H9 (cell line): ENCODE measurements at regions not wholly inside any gene's neighbourhood (a gene's known extent, or its start where the extent isn't known, plus 50 kb on each side); places are given as distances from the start of the nearest gene placed in this dataset.

Experiments
- DNase-seq: peaks from one replicate; pipeline ENCODE4 v3.0.0-alpha.2; 2017
- H2AFZ ChIP-seq: one replicate; pipeline ENCODE4 v1.6.1; 2013; ENCODE audit warnings: mild to moderate bottlenecking, low read length, control low read depth, moderate library complexity
- H2AK5ac ChIP-seq: 2 replicates; pipeline ENCODE4 v1.6.1; 2013; ENCODE audit warnings: low read length, control low read depth, mixed read lengths; ENCODE audit not compliant: insufficient read length
- H2BK120ac ChIP-seq: one replicate; pipeline ENCODE4 v1.6.1; 2013; ENCODE audit warnings: low read depth, mild to moderate bottlenecking, low read length, control low read depth, inconsistent platforms; ENCODE audit not compliant: poor library complexity, severe bottlenecking
- H2BK12ac ChIP-seq: 2 replicates; pipeline ENCODE4 v1.6.1; 2013; ENCODE audit warnings: low read length, control low read depth, mixed read lengths, low read depth; ENCODE audit not compliant: insufficient read length
- H2BK15ac ChIP-seq: 2 replicates; pipeline ENCODE4 v1.6.1; 2013; ENCODE audit warnings: low read depth, low read length, control low read depth
- H2BK20ac ChIP-seq: one replicate; pipeline ENCODE4 v1.6.1; 2013; ENCODE audit warnings: low read depth, mild to moderate bottlenecking, low read length, control low read depth, inconsistent platforms; ENCODE audit not compliant: poor library complexity, severe bottlenecking
- H2BK5ac ChIP-seq: 2 replicates; pipeline ENCODE4 v1.6.1; 2013; ENCODE audit warnings: low read length, control low read depth, mixed read lengths; ENCODE audit not compliant: insufficient read length
- H3K14ac ChIP-seq: 2 replicates; pipeline ENCODE4 v1.6.1; 2013; ENCODE audit warnings: low read length, control low read depth; ENCODE audit not compliant: insufficient read depth
- H3K18ac ChIP-seq: 2 replicates; pipeline ENCODE4 v1.6.1; 2013; ENCODE audit warnings: low read depth, mild to moderate bottlenecking, mixed read lengths, low read length, control low read depth; ENCODE audit not compliant: insufficient read length
- H3K23ac ChIP-seq: 2 replicates; pipeline ENCODE4 v1.6.1; 2013; ENCODE audit warnings: low read length, control low read depth, mixed read lengths, low read depth; ENCODE audit not compliant: insufficient read length
- H3K23me2 ChIP-seq: 2 replicates; pipeline ENCODE4 v1.6.1; 2013; ENCODE audit warnings: low read depth, mild to moderate bottlenecking, mixed read lengths, low read length, control low read depth; ENCODE audit not compliant: insufficient read length, poor library complexity, severe bottlenecking
- H3K27ac ChIP-seq: 2 replicates; pipeline ENCODE4 v1.5.1; 2013; ENCODE audit warnings: low read length, control low read depth, mixed read lengths, low read depth; ENCODE audit not compliant: insufficient read length
- H3K27me3 ChIP-seq: 2 replicates; pipeline ENCODE4 v1.6.1; 2013; ENCODE audit warnings: low read length, control low read depth, inconsistent platforms; ENCODE audit not compliant: insufficient read depth
- H3K4ac ChIP-seq: 2 replicates; pipeline ENCODE4 v1.6.1; 2013; ENCODE audit warnings: low read depth, mild to moderate bottlenecking, control low read depth, inconsistent platforms, low read length, moderate library complexity
- H3K4me1 ChIP-seq: 2 replicates; pipeline ENCODE4 v1.6.1; 2013; ENCODE audit warnings: low read length, control low read depth, inconsistent platforms; ENCODE audit not compliant: insufficient read depth
- H3K4me2 ChIP-seq: 2 replicates; pipeline ENCODE4 v1.6.1; 2013; ENCODE audit warnings: low read length, control low read depth, mixed read lengths; ENCODE audit not compliant: insufficient read length, insufficient read depth
- H3K56ac ChIP-seq: 2 replicates; pipeline ENCODE4 v1.6.1; 2013; ENCODE audit warnings: low read depth, mild to moderate bottlenecking, mixed read lengths, low read length, control low read depth; ENCODE audit not compliant: insufficient read length
- H3K79me1 ChIP-seq: 2 replicates; pipeline ENCODE4 v1.6.1; 2013; ENCODE audit warnings: low read depth, mild to moderate bottlenecking, moderate library complexity, low read length, control low read depth, inconsistent platforms; ENCODE audit not compliant: insufficient read depth, poor library complexity, severe bottlenecking
- H3K79me2 ChIP-seq: 2 replicates; pipeline ENCODE4 v1.6.1; 2013; ENCODE audit warnings: low read length, control low read depth, inconsistent platforms; ENCODE audit not compliant: insufficient read depth
- H3K9ac ChIP-seq: 2 replicates; pipeline ENCODE4 v1.6.1; 2013; ENCODE audit warnings: low read length, control low read depth, mixed read lengths; ENCODE audit not compliant: insufficient read length; ENCODE audit errors: extremely low read depth
- H3K9me3 ChIP-seq: one replicate; pipeline ENCODE4 v1.6.1; 2013; ENCODE audit warnings: low read depth, low read length, inconsistent platforms; ENCODE audit not compliant: control insufficient read depth
- H3T11ph ChIP-seq: one replicate; pipeline ENCODE4 v1.6.1; 2013; ENCODE audit warnings: mild to moderate bottlenecking, low read length, control low read depth, inconsistent platforms
- H4K20me1 ChIP-seq: one replicate; pipeline ENCODE4 v1.6.1; 2013; ENCODE audit not compliant: control insufficient read depth, insufficient read length, insufficient read depth
- H4K5ac ChIP-seq: 2 replicates; pipeline ENCODE4 v1.6.1; 2013; ENCODE audit warnings: low read depth, mild to moderate bottlenecking, mixed read lengths, low read length, control low read depth; ENCODE audit not compliant: insufficient read length
- H4K8ac ChIP-seq: replicated peaks from 2 replicates; pipeline ENCODE4 v1.6.1; 2013; ENCODE audit warnings: low read length, control low read depth, mixed read lengths, low read depth; ENCODE audit not compliant: insufficient read length
- H4K91ac ChIP-seq: 2 replicates; pipeline ENCODE4 v1.6.1; 2013; ENCODE audit warnings: low read depth, mild to moderate bottlenecking, moderate library complexity, mixed read lengths, low read length, control low read depth; ENCODE audit not compliant: insufficient read length
- H3K27ac Mint-ChIP-seq, 3 experiments: 2 replicates in 2 of 3; 3 replicates in 1 of 3; pipeline ENCODE4 v1.8.0; 2020 to 2021; ENCODE audit warnings: mixed read lengths in 3 of 3, mild to moderate bottlenecking in 1 of 3, moderate library complexity in 1 of 3
- H3K27me3 Mint-ChIP-seq: 2 replicates; pipeline ENCODE4 v1.8.0; 2021; ENCODE audit warnings: low read depth, mild to moderate bottlenecking, moderate library complexity, mixed read lengths
- H3K36me3 Mint-ChIP-seq, 3 experiments: 2 replicates in 2 of 3; 3 replicates in 1 of 3; pipeline ENCODE4 v1.8.0; 2020 to 2021; ENCODE audit warnings: low read depth in 3 of 3, mixed read lengths in 3 of 3; ENCODE audit not compliant: insufficient read depth in 1 of 3
- H3K4me1 Mint-ChIP-seq, 2 experiments: 2 replicates each; pipeline ENCODE4 v1.8.0; 2020; ENCODE audit warnings: mixed read lengths in 2 of 2
- H3K4me3 Mint-ChIP-seq, 2 experiments: 2 replicates in 1 of 2; 3 replicates in 1 of 2; pipeline ENCODE4 v1.8.0; 2020 to 2021; ENCODE audit warnings: mild to moderate bottlenecking in 2 of 2, mixed read lengths in 2 of 2, moderate library complexity in 1 of 2
- H3K9me3 Mint-ChIP-seq, 2 experiments: 2 replicates in 1 of 2; 3 replicates in 1 of 2; pipeline ENCODE4 v1.8.0; 2020; ENCODE audit warnings: mild to moderate bottlenecking in 2 of 2, mixed read lengths in 2 of 2, moderate library complexity in 1 of 2
- WGBS: extraction: QIAGEN DNeasy Blood & Tissue Kit; methylation state at CpG from one replicate; pipeline ENCODE4 v1.1.7; 2013; ENCODE audit warnings: missing lambda C conversion rate, low lambda C conversion rate, mixed read lengths; ENCODE audit not compliant: insufficient read length; ENCODE audit errors: extremely low coverage; 5-methylcytosine and 5-hydroxymethylcytosine counted together
- TF ChIP-seq, protein P1 (sequence below): fragments of 200-600 bp; sonication (generic); conservative IDR thresholded peaks from 3 replicates; pipeline ENCODE4 v1.8.0; 2021; ENCODE audit warnings: antibody characterized with exemption, mild to moderate bottlenecking

DNA sequence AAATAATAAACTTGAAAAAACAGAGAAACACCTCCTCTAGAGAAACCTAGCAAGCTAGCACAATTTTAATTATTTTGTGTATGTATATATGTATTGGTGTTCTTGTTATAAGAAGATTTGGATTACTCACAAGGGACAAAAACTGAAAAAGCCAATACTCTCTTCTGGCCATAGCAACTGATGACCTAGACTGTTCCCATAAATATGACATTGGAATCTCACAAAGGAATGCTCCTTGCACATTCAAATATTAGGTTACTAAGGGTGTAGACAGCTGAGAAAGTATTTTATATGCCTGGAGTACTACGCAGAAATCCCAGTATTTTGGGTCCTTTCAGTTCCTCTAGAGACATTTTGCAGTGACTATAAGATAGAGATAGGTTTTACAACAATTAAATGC lies 279.4 kb downstream of the FZD1 start:
- no peaks in the 10 kb centered on the region for H3K36me3 Mint-ChIP-seq
- no peak overlapping the region for H3K27ac Mint-ChIP-seq
- H4K5ac ChIP-seq, result no peak overlapping the region
- H4K8ac ChIP-seq, result no peak overlapping the region
- no peaks in the 10 kb centered on the region for H3K27me3 Mint-ChIP-seq
- no peak overlapping the region for H3K14ac ChIP-seq
- no peak overlapping the region for H3K9ac ChIP-seq
- no peak overlapping the region for H3K56ac ChIP-seq
- no peaks in the 10 kb centered on the region for H3K23me2 ChIP-seq
- TF ChIP-seq, protein P1, sequence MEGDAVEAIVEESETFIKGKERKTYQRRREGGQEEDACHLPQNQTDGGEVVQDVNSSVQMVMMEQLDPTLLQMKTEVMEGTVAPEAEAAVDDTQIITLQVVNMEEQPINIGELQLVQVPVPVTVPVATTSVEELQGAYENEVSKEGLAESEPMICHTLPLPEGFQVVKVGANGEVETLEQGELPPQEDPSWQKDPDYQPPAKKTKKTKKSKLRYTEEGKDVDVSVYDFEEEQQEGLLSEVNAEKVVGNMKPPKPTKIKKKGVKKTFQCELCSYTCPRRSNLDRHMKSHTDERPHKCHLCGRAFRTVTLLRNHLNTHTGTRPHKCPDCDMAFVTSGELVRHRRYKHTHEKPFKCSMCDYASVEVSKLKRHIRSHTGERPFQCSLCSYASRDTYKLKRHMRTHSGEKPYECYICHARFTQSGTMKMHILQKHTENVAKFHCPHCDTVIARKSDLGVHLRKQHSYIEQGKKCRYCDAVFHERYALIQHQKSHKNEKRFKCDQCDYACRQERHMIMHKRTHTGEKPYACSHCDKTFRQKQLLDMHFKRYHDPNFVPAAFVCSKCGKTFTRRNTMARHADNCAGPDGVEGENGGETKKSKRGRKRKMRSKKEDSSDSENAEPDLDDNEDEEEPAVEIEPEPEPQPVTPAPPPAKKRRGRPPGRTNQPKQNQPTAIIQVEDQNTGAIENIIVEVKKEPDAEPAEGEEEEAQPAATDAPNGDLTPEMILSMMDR, result no peak
- no peaks in the 10 kb centered on the region for H4K20me1 ChIP-seq
- no peak overlapping the region for H3T11ph ChIP-seq
- H3K4ac ChIP-seq, result no peak overlapping the region
- H3K4me3 Mint-ChIP-seq, result no peak overlapping the region
- WGBS, result no CpG with 5 or more reads among the region's 1 CpG
- H3K79me1 ChIP-seq, result no peaks in the 10 kb centered on the region
- H3K23ac ChIP-seq, result no peak overlapping the region
- no peak overlapping the region for H2BK20ac ChIP-seq
- H2BK12ac ChIP-seq, result no peak overlapping the region
- no peak overlapping the region for H4K91ac ChIP-seq
- no peak overlapping the region for H2AFZ ChIP-seq
- H3K9me3 ChIP-seq, result no peaks in the 10 kb centered on the region
- no peak overlapping the region for H3K18ac ChIP-seq
- no peak overlapping the region for H3K27ac ChIP-seq
- H2BK5ac ChIP-seq, result no peak overlapping the region
- no peaks in the 10 kb centered on the region for H3K79me2 ChIP-seq
- H3K27me3 ChIP-seq, result no peaks in the 10 kb centered on the region
- no peaks in the 10 kb centered on the region for H3K9me3 Mint-ChIP-seq
- no peak for DNase-seq
- H2AK5ac ChIP-seq, result no peak overlapping the region
- H3K4me2 ChIP-seq, result no peak overlapping the region
- no peak overlapping the region for H2BK120ac ChIP-seq
- H2BK15ac ChIP-seq, result no peak overlapping the region
- no peaks in the 10 kb centered on the region for H3K4me1 ChIP-seq
- H3K4me1 Mint-ChIP-seq, result no peaks in the 10 kb centered on the region
